NCI-H2171 (cell line): ENCODE measurements at regions not wholly inside any gene's neighbourhood (a gene's known extent, or its start where the extent isn't known, plus 50 kb on each side); places are given as distances from the start of the nearest gene placed in this dataset.
A peak's percentile ranks its signal among the peaks of the same experiment; 100 is the strongest.
"Not testable (repeated sequence)": the region's sequence is repeated elsewhere in the genome, so short reads cannot be mapped to it uniquely, and the experiment has no call there.

ENCODE experiments used
- DNase-seq: peaks from one replicate; lab custom pipeline; 2025; lab: John Stamatoyannopoulos, UW

DNA sequence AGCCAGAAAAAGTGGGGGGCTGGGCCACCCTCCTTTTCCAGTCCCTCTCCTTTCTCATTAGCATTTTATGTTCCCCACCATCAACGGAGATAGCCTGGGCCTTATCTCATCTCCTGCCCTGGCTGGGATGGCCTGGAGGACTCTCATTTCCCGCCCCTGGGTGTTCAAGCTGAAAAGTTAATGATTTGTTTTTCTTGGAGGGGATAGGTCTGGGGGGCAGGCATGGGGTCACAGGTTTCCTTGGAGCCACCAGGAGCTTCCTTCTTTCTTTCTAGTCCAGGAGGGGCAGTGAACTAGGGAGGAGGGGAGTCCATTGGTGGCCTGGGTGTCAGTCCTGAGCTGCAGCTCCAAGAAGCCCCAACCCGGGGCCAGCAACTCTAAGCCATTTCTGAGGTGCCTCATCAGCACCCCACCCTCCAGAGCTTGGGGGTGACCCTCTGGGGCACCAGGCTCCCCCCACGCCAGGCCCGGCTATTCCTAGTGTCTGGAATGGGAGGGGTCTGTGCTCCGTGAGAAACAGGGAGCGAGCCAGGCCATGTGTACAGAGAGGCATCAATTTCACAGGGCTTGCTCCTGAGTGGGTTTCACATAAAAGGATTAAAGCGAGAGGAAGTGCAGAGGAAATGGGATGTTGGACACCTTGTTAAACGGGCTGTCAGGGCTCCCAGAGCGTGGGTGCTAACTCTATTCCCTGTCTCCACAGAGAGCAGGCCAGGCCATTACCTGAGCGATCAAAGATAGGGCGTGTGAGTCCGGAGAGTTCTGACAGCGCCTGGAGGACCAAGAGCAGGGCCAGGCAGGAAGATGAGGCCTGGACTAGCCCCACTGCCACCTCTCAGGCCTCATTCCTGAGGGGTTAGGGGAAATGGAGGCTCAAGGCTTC, 90.6 kb upstream of the LHX1 start:
- DNase-seq = no peak

GRCh38 chr17:36848008-36848902, 89.0 kb upstream of the LHX1 start:
- DNase-seq = no peak

DNA sequence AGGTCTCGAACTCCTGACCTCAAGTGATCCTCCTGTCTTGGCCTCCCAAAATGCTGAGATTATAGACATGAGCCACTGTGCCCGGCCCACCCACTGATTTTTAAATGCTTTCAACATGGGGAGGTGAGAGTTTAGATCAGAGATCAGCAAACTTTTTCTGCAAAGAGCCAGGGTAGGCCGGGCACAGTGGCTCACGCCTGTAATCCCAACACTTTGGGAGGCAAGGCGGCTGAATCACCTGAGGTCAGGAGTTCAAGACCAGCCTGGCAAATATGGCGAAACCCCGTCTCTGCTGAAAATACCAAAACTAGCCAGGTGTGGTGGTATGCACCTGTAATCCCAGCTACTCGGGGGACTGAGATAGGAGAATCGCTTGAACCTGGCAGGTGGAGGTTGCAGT, 88.3 kb upstream of the LHX1 start:
- not testable (repeated sequence) for DNase-seq

DNA sequence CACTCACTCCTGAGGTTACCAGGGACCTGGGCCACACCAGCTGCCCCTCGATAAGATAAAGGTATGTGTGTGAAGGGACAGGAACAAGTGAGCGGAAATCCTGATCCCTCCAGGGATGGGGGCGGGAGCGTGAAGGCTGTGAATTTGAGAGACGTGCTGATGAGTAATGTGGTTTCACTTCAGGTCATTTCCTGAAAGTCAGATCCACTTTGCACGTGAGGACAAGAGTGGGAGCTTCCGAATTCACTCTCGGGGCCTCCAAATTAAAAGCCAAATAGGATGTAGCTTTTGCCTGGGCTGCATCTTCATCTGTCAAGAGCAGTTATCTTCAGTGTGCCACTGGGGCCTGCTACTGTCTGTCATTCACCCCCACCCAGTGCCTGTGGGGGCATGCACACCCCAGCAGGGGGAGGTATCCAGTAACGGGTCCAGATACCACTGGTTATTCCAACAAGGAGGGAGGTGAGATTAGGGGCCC, 87.4 kb upstream of the LHX1 start:
- no peak for DNase-seq

DNA sequence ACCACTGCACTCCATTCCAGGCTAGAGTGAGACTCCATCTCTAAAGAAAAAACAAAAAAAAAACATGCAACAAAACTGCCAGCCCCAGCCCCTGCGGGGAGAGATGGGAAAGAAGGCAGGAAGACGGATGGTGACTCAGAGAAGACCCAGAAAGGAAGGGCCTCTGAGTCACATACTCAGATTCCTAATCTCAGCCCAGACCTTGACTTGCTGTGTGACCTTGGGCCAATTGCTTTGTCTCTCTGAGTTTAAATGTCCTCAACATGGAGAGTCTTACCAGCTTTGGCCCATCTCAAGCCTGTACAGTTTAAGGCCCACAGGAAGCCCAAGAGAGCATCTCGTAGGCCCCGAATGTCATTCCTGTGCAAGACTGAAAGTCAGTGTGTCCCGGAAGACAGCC, 86.5 kb upstream of the LHX1 start:
- no peak for DNase-seq

GRCh38 chr17:36851250-36851649, 86.0 kb upstream of the LHX1 start:
- no peak for DNase-seq

DNA sequence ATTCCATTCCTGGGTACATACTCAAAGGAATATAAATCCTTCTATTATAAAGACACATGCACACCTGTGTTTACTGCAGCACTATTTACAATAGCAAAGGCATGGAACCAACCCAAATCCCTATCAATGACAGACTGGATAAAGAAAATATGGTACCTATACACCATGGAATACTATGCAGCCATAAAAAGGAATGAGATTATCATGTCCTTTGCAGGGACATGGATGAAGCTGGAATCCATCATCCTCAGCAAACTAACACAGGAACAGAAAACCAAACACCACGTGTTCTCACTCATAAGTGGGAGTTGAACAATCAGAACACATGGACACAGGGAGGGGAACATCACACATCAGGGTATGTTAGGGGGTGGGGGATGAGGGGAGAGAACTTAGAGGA, 84.8 kb upstream of the LHX1 start:
- not testable (repeated sequence) for DNase-seq

DNA sequence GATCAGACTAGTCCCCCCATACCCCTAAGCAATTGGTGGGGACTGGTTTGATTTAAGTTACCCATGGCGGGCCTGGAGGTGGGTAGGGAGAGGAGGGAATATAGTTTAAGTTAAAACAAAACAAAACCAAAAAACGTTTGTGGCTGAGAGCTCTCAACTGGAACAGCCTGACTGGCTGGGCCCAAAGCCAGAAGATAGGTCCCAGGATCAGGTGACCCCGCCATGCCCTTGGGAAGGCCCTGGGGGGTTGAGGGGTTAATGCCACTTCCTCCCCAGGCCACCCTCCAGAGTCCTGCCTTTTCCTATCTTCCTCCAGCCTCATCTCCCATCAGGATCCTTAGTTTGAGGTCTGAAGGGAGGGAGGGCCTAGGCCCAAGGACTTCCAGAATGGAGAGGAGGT, 82.3 kb upstream of the LHX1 start:
- DNase-seq = no peak

DNA sequence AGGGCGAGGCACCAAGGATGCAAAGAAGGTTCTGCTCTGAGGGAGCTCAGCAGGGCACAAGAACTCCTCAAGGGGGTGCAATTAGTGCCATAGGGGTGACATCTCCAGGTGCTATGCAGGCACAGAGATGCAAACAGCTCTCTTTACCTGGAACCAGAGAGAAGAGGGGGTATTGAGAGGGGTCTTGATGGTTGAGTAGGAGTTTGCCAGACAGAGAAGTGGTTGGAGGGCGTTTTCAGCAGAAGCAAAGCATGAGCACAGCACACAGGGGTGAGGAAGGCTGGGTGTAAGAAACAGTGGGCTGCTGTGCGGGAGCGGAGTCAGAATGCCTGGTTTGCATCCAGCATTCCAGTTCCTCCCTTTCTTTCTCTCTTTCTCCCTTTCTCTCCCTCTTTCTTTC, 81.8 kb upstream of the LHX1 start:
- DNase-seq = no peak

DNA sequence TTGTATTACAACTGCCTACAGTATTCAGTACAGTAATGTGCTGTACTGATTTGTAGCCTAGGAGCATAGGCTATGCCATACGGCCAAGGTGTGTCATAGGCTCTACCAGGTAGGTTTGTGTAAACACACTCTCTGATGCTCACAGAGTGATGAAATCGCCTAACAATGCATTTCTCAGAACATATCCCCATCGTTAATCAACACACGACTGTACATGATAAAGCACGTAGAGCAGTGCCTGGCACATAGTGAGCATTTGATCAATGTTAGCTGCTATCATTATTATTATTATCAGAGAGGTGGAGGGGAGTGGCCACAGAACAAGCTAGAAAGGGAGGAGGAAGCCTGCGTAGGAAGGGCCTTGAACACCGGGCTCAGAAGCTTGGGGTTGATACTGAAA, 81.1 kb upstream of the LHX1 start:
- no peak for DNase-seq

DNA sequence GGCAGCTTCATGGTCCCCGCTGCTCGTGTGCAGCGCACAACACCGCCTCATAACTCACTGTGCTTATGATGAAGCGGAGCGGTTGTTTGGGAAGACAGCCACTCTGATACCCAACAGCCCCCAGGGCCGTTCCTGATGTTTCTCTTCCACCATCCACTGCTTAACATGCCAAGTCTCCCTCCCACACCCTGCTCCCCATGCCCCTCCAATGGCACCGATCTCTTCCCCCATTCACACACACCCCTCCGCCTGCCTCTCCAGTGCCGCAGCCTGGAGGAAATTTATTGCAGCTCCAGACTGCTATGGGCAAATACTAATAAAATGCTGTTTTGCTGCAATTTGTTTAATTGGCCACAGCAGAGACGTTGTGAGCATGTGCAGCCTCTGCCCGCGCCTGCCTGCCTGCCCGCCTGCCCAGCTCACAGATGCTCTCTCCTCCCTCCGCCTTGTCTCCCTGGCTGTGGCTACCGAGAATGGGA, 80.3 kb upstream of the LHX1 start:
- peak; percentile 66 for DNase-seq

- peak; percentile 38 for DNase-seq
These were observed 79.6 kb upstream of the LHX1 start for GRCh38 chr17:36857698-36858097.

DNA sequence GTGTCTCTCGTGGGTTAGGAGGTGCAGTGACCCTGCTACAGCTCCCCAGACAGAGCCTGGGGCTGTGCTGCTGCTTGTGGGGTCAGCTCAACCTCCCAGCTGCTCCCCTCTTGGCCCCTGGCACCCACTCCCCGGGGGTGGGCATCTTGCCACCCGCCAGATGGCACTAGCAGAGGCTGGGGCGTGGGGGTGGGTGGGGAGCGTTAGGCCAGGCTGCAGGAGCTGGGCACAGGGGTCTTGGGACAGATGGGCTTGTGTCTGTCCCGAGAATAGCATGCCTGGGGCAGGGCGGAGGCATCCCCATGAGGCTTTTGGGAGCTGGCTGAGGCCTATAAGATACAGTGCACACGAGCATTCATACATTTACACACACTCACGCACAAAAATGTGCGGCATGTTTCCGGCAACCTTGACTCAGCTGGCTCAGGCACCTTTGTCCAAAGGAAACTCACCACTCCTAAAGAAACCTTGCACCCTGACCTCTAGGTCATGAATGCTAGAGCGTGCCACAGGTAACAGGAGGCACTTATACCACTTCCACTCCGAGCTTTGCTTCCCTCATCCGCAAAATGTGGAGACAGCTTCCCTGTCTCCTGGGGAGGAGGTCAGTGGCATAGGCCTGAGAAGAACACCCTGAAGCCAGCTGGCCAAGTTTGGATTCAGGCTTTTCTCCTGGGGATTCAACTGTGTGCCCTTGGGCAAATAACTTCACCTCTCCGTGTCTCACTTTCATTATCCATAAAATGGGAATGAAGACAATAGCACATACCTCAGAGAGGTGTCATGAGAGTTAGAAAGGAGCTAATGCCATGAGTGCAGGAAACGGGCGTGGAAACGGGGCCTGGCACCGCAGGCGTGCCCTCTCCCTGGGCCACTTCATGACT, 78.9 kb upstream of the LHX1 start:
- DNase-seq = peak; percentile 30

DNA sequence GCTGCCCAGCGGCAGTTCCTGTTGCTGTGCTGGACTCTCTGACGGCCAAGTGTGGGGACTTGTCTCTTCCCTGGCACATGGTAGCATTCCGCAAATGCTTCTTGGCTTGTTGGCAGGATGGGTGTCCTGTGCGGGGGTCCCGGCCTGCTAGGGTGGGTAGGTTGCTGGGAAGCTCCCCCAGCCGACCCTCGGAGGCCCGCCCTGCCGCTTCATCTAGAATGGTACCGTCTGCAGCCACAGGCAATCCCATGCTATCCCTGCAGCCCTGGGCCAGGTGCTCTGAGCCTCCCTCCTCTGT, 78.3 kb upstream of the LHX1 start:
- no peak for DNase-seq

DNA sequence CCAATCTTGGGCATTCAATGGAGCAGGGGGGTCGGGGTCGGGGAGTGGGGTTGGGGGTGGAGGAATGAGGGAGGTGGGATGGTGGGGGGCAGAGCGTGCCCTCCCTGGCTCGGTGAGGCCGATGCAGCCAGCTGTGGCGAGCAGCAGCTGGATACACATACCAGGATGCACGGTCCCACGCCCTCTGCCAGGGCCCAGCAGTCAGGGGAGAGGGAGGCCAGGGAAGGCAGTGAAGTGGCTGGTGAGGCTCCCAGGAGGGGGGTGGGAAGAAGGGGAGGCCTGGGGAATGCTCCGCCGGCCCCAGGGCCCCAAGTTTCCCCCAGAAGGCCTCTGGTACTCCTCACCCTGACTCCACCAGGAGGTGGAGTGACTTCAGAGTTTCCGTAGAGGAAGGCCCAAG, 77.6 kb upstream of the LHX1 start:
- no peak for DNase-seq

- no peak for DNase-seq
These were observed 75.7 kb upstream of the LHX1 start for GRCh38 chr17:36861531-36861930.

- DNase-seq = no peak
These were observed 75.0 kb upstream of the LHX1 start for GRCh38 chr17:36862116-36862920.

DNA sequence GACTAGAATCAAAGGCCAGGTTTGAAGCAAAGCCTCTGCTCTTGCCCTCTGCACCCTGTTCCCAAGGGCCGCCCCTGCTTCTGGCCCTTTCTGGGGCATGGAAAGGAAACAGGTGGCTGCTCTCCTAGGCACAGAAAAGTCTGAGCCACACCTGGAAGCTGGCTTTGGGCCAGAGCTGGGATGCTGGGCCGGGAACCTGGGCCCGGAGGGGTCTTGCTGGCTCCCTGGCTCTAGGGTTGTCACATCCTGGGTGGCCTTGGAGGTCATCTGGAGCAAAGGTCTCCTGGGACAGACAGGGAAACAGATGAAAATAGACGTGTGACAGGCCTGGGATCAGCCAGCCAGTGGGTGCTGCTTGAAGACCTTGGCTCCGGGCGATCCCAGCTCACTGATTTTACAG, 74.1 kb upstream of the LHX1 start:
- no peak for DNase-seq

GRCh38 chr17:36863676-36864612, 73.3 kb upstream of the LHX1 start:
- DNase-seq = no peak

DNA sequence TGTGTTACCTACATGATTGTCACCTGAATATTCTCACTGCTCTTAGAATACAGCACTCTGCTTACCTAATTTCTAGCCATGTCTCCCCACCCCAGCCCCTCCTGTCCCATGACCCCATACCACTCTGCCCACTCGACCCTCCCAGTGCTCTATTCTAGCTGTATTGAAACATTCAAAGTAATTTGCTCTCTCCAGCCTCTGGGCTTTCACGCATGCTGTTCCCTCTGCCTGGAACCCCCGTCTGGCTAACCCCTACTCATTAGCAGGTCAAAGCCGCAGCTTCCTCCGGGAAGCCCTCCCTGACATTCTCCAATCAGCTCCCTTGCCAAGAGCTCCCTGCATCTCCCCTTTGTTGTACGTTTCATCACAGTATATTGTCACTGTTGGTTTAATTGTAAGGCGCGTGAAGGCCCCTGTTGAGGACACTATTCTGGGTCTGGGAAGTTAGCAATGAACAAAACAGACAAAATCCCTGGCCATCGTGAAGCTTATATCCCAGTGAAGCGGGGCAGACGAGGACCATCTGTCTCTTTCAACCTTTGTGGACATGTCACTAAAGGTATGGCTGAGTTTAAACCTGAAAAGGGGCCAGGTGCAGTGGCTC, 72.3 kb upstream of the LHX1 start:
- no peak for DNase-seq
